ENCODE measurements at regions not wholly inside any gene's neighbourhood (a gene's known extent, or its start where the extent isn't known, plus 50 kb on each side); places are given as distances from the start of the nearest gene placed in this dataset.

- Histone ChIP-seq H3K4me1 (no peaks in the 10 kb centered on the region), H3K27me3 (no peaks in the 10 kb centered on the region), H3K36me3 (no peaks in the 10 kb centered on the region), H3K4me3 (no peak overlapping the region), H3K27ac (no peak overlapping the region), H3K9me3 (no peaks in the 10 kb centered on the region)
- no peak for TF ChIP-seq CTCF (IDR thresholded peaks at IDR 0.05)
- intact Hi-C loops (cut with DNase I), result no loop called here
- DNase-seq (ENCODE audit: low spot score in 2 of 2), result no peak
Measured at GRCh38 chr1:104991702-104992101, 1242.0 kb downstream of the AMY1C start.

- H3K4me3 ChIP-seq, result no peak overlapping the region
- no peaks in the 10 kb centered on the region for H3K4me1 ChIP-seq
- no peak for DNase-seq (ENCODE audit: low spot score in 2 of 2)
- H3K9me3 ChIP-seq, result no peaks in the 10 kb centered on the region
- no peaks in the 10 kb centered on the region for H3K27me3 ChIP-seq
- TF ChIP-seq CTCF (IDR thresholded peaks at IDR 0.05), result no peak
- H3K27ac ChIP-seq, result no peak overlapping the region
- intact Hi-C loops (cut with DNase I), result no loop called here
- H3K36me3 ChIP-seq, result no peaks in the 10 kb centered on the region
Measured at GRCh38 chr1:105000793-105001192, 1251.1 kb downstream of the AMY1C start.

- H3K4me1 ChIP-seq, result no peaks in the 10 kb centered on the region
- DNase-seq (ENCODE audit: low spot score in 2 of 2), result no peak
- H3K36me3 ChIP-seq, result no peaks in the 10 kb centered on the region
- no peak for TF ChIP-seq CTCF (IDR thresholded peaks at IDR 0.05)
- H3K27me3 ChIP-seq, result no peaks in the 10 kb centered on the region
- no peak overlapping the region for H3K4me3 ChIP-seq
- intact Hi-C loops (cut with DNase I), result no loop called here
- no peak overlapping the region for H3K27ac ChIP-seq
- no peaks in the 10 kb centered on the region for H3K9me3 ChIP-seq
Measured at GRCh38 chr1:105004515-105004914, 1254.8 kb downstream of the AMY1C start.

- Histone ChIP-seq H3K4me1 (no peaks in the 10 kb centered on the region), H3K27ac (no peak overlapping the region), H3K36me3 (no peaks in the 10 kb centered on the region), H3K9me3 (no peaks in the 10 kb centered on the region), H3K4me3 (no peak overlapping the region), H3K27me3 (no peaks in the 10 kb centered on the region)
- intact Hi-C loops (cut with DNase I), result no loop called here
- DNase-seq (ENCODE audit: low spot score in 2 of 2), result no peak
- no peak for TF ChIP-seq CTCF (IDR thresholded peaks at IDR 0.05)
Measured at GRCh38 chr1:105005594-105006195, 1256.0 kb downstream of the AMY1C start.

GRCh38 chr1:105017587-105017986 is 1267.9 kb downstream of the AMY1C start:
- Histone ChIP-seq H3K9me3 (no peaks in the 10 kb centered on the region), H3K36me3 (no peaks in the 10 kb centered on the region), H3K4me3 (no peak overlapping the region), H3K27ac (no peak overlapping the region), H3K4me1 (no peaks in the 10 kb centered on the region), H3K27me3 (no peaks in the 10 kb centered on the region)
- DNase-seq (ENCODE audit: low spot score in 2 of 2), result no peak
- TF ChIP-seq CTCF (IDR thresholded peaks at IDR 0.05), result no peak
- intact Hi-C loops (cut with DNase I), result no loop called here

- H3K4me1 ChIP-seq, result no peaks in the 10 kb centered on the region
- intact Hi-C loops (cut with DNase I), result no loop called here
- no peaks in the 10 kb centered on the region for H3K36me3 ChIP-seq
- TF ChIP-seq CTCF (IDR thresholded peaks at IDR 0.05), result no peak
- no peaks in the 10 kb centered on the region for H3K27me3 ChIP-seq
- DNase-seq (ENCODE audit: low spot score in 2 of 2), result no peak
- H3K27ac ChIP-seq, result no peak overlapping the region
- no peak overlapping the region for H3K4me3 ChIP-seq
- no peaks in the 10 kb centered on the region for H3K9me3 ChIP-seq
Measured at GRCh38 chr1:105023719-105024118, 1274.0 kb downstream of the AMY1C start.
